HG02943 (cell line): ENCODE measurements at regions not wholly inside any gene's neighbourhood (a gene's known extent, or its start where the extent isn't known, plus 50 kb on each side); places are given as distances from the start of the nearest gene placed in this dataset.
"Not testable (repeated sequence)": the region's sequence is repeated elsewhere in the genome, so short reads cannot be mapped to it uniquely, and the experiment has no call there.

Experiments
- ATAC-seq: cut with Tn5 transposase; IDR thresholded peaks from one replicate; pipeline ENCODE4 v1.9.1; 2021; ENCODE audit warnings: mild to moderate bottlenecking, low read depth, moderate library complexity; ENCODE audit not compliant: unreplicated experiment

- ATAC-seq: peak; percentile 98
Observed at GRCh38 chr2:14903709-14904374, 271.3 kb downstream of the LRATD1 start.

- not testable (repeated sequence) for ATAC-seq
Observed at GRCh38 chr2:14904378-14904777, 271.9 kb downstream of the LRATD1 start.

- no peak for ATAC-seq
Observed at GRCh38 chr2:14905571-14905970, 273.1 kb downstream of the LRATD1 start.

GRCh38 chr2:14907014-14907612 lies 274.6 kb downstream of the LRATD1 start:
- no peak for ATAC-seq

GRCh38 chr2:14909795-14910194 lies 277.3 kb downstream of the LRATD1 start:
- no peak for ATAC-seq

- no peak for ATAC-seq
Observed at GRCh38 chr2:14910654-14911053, 278.1 kb downstream of the LRATD1 start.

- ATAC-seq: no peak
Observed at GRCh38 chr2:14915983-14916382, 283.5 kb downstream of the LRATD1 start.

- no peak for ATAC-seq
Observed at GRCh38 chr2:14923820-14924580, 291.5 kb downstream of the LRATD1 start.

GRCh38 chr2:14925471-14925870 lies 293.0 kb downstream of the LRATD1 start:
- no peak for ATAC-seq

GRCh38 chr2:14927021-14927564 lies 294.6 kb downstream of the LRATD1 start:
- ATAC-seq: no peak

- ATAC-seq: no peak
Observed at GRCh38 chr2:14928056-14928455, 295.5 kb downstream of the LRATD1 start.

- no peak for ATAC-seq
Observed at GRCh38 chr2:14930441-14930840, 297.9 kb downstream of the LRATD1 start.

- no peak for ATAC-seq
Observed at GRCh38 chr2:14932285-14932684, 299.8 kb downstream of the LRATD1 start.

GRCh38 chr2:14933753-14934152 lies 301.2 kb downstream of the LRATD1 start:
- no peak for ATAC-seq

GRCh38 chr2:14936426-14936825 lies 303.9 kb downstream of the LRATD1 start:
- no peak for ATAC-seq

GRCh38 chr2:14937336-14937735 lies 304.8 kb downstream of the LRATD1 start:
- ATAC-seq: no peak

GRCh38 chr2:14941151-14941631 lies 308.7 kb downstream of the LRATD1 start:
- ATAC-seq: no peak

- no peak for ATAC-seq
Observed at GRCh38 chr2:14942987-14943386, 310.5 kb downstream of the LRATD1 start.

GRCh38 chr2:14944562-14945346 lies 312.2 kb downstream of the LRATD1 start:
- ATAC-seq: no peak

GRCh38 chr2:14951569-14952285 lies 319.2 kb downstream of the LRATD1 start:
- ATAC-seq: no peak
